WERI-Rb-1 (cell line): ENCODE measurements at regions not wholly inside any gene's neighbourhood (a gene's known extent, or its start where the extent isn't known, plus 50 kb on each side); places are given as distances from the start of the nearest gene placed in this dataset.

Source experiments
- DNase-seq: peaks from one replicate; pipeline ENCODE4 v3.0.0-alpha.2; 2020
- H3K27ac ChIP-seq: fragments of 250-450 bp; sonication (Bioruptor Pico); 2 replicates; pipeline ENCODE4 v1.5.1; 2020; ENCODE audit warnings: mild to moderate bottlenecking, moderate library complexity
- H3K27me3 ChIP-seq: fragments of 250-450 bp; sonication (Bioruptor Pico); 2 replicates; pipeline ENCODE4 v1.5.1; 2021; ENCODE audit warnings: mild to moderate bottlenecking, low read depth, moderate library complexity; ENCODE audit not compliant: insufficient read depth, severe bottlenecking
- H3K36me3 ChIP-seq: fragments of 250-450 bp; sonication (Bioruptor Pico); 2 replicates; pipeline ENCODE4 v1.5.1; 2020; ENCODE audit warnings: mild to moderate bottlenecking, moderate library complexity
- H3K4me3 ChIP-seq: 2 replicates; pipeline ENCODE4 v1.5.1; 2011; ENCODE audit warnings: low read depth, mild to moderate bottlenecking, control low read depth, low read length
- H3K9me3 ChIP-seq: fragments of 250-450 bp; sonication (Bioruptor Pico); 2 replicates; pipeline ENCODE4 v1.5.1; 2021; ENCODE audit warnings: mild to moderate bottlenecking, moderate library complexity; ENCODE audit not compliant: severe bottlenecking
- CTCF ChIP-seq: IDR thresholded peaks from 2 replicates; pipeline ENCODE4 v1.5.1; 2011; ENCODE audit warnings: low read depth, mild to moderate bottlenecking, control low read depth, inconsistent platforms, low read length

GRCh38 chr5:52673495-52673894 is 114.2 kb upstream of the ITGA1 start:
- no peak for TF ChIP-seq CTCF
- Histone ChIP-seq H3K27ac (no peak overlapping the region), H3K36me3 (no peaks in the 10 kb centered on the region), H3K27me3 (peaks cover 5% of the 10 kb centered on the region), H3K4me3 (no peak overlapping the region), H3K9me3 (no peaks in the 10 kb centered on the region)
- no peak for DNase-seq

- no peak overlapping the region for H3K4me3 ChIP-seq
- no peak for TF ChIP-seq CTCF
- H3K36me3 ChIP-seq, result no peaks in the 10 kb centered on the region
- no peaks in the 10 kb centered on the region for H3K9me3 ChIP-seq
- H3K27me3 ChIP-seq, result peaks cover 3% of the 10 kb centered on the region
- H3K27ac ChIP-seq, result no peak overlapping the region
- DNase-seq, result no peak
Measured at GRCh38 chr5:52674815-52675545, 112.7 kb upstream of the ITGA1 start.

- Histone ChIP-seq H3K9me3 (no peaks in the 10 kb centered on the region), H3K36me3 (no peaks in the 10 kb centered on the region), H3K27ac (no peak overlapping the region), H3K27me3 (no peaks in the 10 kb centered on the region), H3K4me3 (no peak overlapping the region)
- DNase-seq, result no peak
- TF ChIP-seq CTCF, result no peak
Measured at GRCh38 chr5:52682492-52682891, 105.2 kb upstream of the ITGA1 start.

- Histone ChIP-seq H3K4me3 (no peak overlapping the region), H3K27me3 (no peaks in the 10 kb centered on the region), H3K27ac (no peak overlapping the region), H3K9me3 (no peaks in the 10 kb centered on the region), H3K36me3 (no peaks in the 10 kb centered on the region)
- DNase-seq, result no peak
- no peak for TF ChIP-seq CTCF
Measured at GRCh38 chr5:52684051-52684450, 103.7 kb upstream of the ITGA1 start.

- no peak for DNase-seq
- H3K36me3 ChIP-seq, result no peaks in the 10 kb centered on the region
- H3K27ac ChIP-seq, result no peak overlapping the region
- H3K27me3 ChIP-seq, result no peaks in the 10 kb centered on the region
- TF ChIP-seq CTCF, result no peak
- H3K9me3 ChIP-seq, result no peaks in the 10 kb centered on the region
- H3K4me3 ChIP-seq, result no peak overlapping the region
Measured at GRCh38 chr5:52685566-52685965, 102.2 kb upstream of the ITGA1 start.

- Histone ChIP-seq H3K27ac (no peak overlapping the region), H3K27me3 (no peaks in the 10 kb centered on the region), H3K36me3 (no peaks in the 10 kb centered on the region), H3K4me3 (no peak overlapping the region), H3K9me3 (no peaks in the 10 kb centered on the region)
- no peak for TF ChIP-seq CTCF
- DNase-seq, result no peak
Measured at GRCh38 chr5:52685971-52686370, 101.7 kb upstream of the ITGA1 start.
